GM12892 (cell line): ENCODE measurements at regions not wholly inside any gene's neighbourhood (a gene's known extent, or its start where the extent isn't known, plus 50 kb on each side); places are given as distances from the start of the nearest gene placed in this dataset.

Experiments used
- POLR2A ChIP-seq: IDR thresholded peaks from 2 replicates; pipeline ENCODE4 v1.6.1; 2011; ENCODE audit warnings: low read depth, low read length, control low read depth
- TAF1 ChIP-seq: IDR thresholded peaks from 2 replicates; pipeline ENCODE4 v1.6.1; 2011; ENCODE audit warnings: low read depth, mild to moderate bottlenecking, control low read depth, low read length, borderline replicate concordance

DNA sequence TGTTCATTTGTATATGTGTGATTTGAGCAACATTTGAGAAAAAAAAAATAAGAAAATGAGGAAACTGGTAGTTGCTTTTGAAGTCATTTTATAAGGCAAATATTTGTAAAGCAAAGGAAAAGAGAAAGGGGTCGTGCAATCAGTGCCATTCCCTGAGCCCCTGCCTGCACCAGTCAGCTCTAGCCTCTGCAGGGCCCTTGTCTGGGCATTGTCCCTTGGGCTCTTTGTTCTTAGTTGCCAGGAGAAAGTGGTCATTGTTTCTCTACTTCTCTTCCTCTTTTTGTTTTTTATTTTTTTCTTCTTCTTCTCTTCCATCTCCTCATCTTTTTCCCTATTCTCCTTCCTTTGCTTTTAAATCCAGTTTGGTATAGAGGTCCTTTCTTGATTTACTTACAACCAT is 175.3 kb upstream of the CREB1 start:
- TF ChIP-seq POLR2A (no peak), TAF1 (no peak)
